Left kidney (tissue), 1 donor: ENCODE measurements at regions not wholly inside any gene's neighbourhood (a gene's known extent, or its start where the extent isn't known, plus 50 kb on each side); places are given as distances from the start of the nearest gene placed in this dataset.
A peak's percentile ranks its signal among the peaks of the same experiment; 100 is the strongest.
"Not testable (repeated sequence)": the region's sequence is repeated elsewhere in the genome, so short reads cannot be mapped to it uniquely, and the experiment has no call there.

Experiments
- DNase-seq: peaks from one replicate; pipeline ENCODE4 v3.0.0-alpha.2; 2013

- no peak for DNase-seq
These were observed 224.8 kb upstream of the WWC1 start for GRCh38 chr5:168066536-168067208.

DNA sequence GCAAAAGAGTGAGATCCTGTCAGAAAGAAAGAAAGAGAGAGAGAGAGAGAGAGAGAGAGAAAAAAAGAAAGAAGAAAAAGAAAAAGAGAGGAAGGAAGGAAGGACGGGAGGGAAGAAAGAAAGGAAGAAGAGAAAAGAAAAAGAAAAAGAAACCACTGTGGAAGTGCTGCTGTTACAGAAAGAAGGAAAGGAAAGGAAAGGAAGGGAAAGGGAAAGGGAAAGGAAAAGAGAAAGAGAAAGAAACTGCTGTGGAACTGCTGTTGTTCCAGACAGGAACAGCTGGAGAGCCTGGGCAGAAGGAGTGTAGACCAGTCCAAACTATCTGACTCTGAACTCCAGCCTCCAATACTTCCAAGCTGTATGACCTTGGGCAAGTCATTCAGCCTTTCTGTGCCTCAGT is 220.7 kb upstream of the WWC1 start:
- no peak for DNase-seq

GRCh38 chr5:168072665-168073064 is 218.8 kb upstream of the WWC1 start:
- DNase-seq = no peak

DNA sequence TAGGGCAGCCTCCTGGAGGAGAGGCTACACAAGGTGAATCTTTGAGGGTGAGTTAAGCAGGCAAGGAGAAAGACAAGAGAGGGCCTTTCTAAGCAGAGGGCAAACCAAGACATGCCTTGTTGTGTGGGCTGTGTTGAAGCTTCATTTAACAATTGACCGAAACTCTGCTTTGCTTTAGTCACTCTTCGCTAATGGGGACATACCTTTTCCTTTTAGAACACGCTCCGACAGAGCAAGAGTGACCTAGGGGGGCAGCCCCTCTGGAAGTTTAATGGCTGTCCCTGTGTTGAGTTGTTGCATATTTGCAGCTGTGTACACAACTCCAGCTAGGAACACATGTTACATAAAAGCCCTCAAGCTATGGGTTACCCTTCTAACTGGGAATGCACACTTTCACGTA is 218.1 kb upstream of the WWC1 start:
- DNase-seq = no peak

GRCh38 chr5:168073991-168074800 is 217.2 kb upstream of the WWC1 start:
- no peak for DNase-seq

DNA sequence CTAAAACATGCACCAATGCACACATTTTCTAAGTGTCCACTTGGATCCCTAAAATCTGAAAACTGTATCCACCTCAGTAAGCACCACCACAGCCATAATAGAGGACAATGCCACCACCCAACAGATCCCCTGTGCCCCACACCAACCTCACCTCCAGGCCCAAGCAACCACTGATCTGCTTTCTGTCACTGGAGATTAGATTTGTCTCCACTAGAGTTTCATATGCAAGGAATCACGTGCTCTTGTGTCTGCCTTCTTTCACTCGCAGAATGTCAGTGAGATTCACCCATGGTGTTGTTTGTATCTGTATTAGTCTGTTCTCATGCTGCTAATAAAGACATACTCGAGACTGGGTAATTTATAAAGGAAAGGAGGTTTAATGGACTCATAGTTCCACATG is 216.1 kb upstream of the WWC1 start:
- no peak for DNase-seq

DNA sequence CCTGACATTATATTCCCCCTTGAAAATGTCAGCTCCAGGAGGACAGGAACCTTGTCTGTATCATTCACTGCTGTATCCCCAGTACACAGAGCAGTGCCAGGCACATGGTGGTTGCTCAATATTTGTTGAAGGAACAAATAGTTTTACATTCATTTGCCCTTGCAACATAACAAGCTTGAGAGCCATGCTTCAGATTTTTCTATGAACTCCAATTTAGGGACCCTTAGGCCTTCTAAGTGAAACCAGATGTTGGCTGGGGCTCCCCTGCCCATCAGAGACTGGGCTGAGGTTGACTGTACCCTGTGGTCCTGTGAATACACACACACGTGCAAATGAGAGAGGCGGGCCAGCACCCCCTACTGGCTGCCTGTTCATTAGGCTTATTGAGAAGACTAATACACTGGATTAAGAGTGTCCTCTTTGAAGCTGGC is 214.9 kb upstream of the WWC1 start:
- DNase-seq = no peak

DNA sequence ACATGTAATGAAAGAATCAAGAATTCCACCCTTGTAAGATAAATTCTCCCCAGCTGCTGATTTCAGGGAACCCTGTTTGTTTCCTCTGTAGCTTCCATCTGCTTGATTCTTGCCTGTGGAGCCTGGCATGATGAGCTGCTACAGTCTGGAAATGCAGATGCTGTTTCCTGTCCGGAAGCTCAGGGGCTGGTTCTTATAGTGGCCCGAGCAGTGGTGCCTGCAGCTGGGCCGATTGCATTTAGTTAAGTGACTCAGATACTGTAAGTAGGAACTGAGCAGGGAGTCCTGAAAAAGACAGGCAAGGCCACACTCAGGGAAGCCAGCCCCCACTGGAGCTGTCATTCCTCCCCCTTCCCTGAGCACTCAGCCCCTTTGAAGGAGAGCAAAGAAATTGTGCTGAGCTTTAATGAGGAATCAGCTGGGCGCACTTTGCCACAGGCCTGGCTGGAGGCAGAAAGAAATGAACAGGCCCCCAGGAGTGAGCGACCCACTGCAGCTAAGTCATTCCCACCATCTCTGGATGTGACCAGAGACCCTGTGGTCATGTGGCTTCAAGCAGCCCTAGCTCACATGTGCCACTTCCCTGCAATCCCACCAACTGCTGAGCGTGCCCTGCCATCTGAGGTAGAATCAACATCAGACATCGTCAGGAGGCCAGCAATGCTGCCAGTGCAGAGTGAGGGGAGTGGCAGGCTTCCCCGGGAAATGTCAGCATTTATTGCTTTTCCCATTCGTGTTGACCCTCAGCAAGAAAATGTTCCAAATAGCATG is 206.0 kb upstream of the WWC1 start:
- no peak for DNase-seq

- DNase-seq = peak; percentile 32
These were observed 205.3 kb upstream of the WWC1 start for GRCh38 chr5:168086104-168086610.

GRCh38 chr5:168086746-168087145 is 204.7 kb upstream of the WWC1 start:
- no peak for DNase-seq

- no peak for DNase-seq
These were observed 202.9 kb upstream of the WWC1 start for GRCh38 chr5:168088410-168089173.

DNA sequence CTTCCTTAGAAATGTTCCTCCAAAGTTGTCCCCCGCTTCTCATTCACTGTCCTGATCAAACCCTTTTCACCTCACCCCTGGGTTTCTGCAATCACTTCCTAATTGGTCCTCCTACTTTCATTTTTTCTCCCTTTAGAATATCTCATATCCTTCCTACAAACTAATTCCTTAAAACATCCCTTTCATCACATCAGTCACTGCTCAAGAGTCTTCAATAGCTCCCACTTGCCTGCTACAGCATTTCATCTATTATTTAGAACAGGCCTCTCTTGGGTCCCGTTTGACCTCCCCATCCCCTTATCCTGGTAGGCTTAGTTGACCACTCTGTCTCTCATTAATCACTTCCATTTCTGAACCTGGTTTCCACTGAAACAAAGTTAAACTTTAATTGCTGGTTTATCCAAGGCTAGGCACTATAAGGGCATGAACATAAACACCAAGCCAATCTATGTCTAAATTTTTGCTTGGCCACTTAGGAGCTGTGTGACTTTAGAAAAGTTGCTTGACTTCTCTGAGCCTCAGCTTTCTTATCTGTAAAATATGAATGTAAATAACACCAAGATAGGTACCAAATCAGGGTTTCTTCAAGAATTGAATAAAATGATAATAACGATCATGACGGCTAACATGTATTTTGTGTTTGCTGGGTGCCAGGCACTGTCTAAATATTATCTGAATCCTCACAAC is 202.1 kb upstream of the WWC1 start:
- DNase-seq = no peak

DNA sequence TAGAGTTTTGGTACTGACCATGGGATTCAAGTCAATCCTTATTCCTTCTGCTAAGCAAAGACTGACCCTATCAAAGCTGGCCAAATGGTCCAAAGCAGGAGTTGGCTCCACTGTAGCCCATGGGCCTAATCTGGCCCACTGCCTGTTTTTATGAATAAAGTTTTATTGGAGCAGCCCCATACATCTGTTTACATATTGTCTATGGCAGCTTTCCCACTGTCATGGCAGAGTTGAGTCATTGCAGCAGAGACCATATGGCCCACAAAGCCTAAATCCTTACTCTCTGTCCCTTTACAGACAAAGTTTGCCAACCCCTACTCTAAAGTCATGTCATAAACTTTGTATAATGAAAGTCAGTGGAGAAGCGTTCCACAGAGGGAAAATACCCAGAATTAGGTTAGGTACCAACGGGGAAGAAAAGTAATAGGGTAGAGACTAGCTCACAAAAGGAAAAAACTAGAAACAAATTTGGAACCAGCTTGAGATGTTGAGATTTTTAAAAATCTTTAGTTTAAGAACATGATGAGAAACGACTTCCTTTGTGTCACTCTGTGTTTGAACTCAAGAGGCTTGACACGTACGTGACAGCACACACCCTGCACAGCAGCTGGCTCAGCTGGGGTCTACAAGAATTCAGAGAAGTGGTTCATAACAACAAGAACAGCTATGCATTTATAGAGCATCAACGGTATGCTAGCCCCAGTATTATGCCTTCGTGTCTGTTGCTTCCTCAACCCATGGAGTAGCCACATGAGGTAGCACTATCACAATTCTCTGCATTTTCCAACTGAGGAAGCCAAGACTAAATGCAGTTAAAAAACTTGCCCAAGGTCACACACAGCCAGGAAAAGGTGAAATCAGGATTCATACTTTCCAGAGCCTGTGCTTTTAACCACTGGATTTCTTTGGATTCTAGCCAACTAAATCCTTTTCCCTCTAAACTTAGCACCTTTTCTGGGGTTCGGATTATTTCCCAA is 198.9 kb upstream of the WWC1 start:
- DNase-seq = no peak

- DNase-seq = no peak
These were observed 198.1 kb upstream of the WWC1 start for GRCh38 chr5:168093200-168093910.

GRCh38 chr5:168096525-168096924 is 194.9 kb upstream of the WWC1 start:
- DNase-seq = no peak

- no peak for DNase-seq
These were observed 193.4 kb upstream of the WWC1 start for GRCh38 chr5:168097876-168098653.

DNA sequence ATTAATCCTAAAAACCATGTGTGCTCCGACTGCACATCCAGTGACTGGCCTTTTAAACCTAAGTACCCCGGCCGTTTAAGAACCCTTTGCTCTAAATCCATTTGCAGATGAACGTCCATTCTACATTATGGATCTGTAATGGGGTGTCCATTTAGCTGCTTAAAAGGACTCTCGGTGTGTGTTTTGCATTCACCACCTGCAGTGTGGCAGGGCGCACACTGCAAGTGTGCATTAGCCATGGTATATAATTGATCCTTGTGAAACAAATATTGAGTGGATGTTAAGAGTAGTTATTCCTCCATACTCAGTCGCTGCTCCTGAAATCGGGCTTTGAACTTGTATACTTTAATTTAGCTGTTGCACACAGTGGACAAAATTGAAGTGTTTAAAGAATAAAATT is 190.1 kb upstream of the WWC1 start:
- no peak for DNase-seq

DNA sequence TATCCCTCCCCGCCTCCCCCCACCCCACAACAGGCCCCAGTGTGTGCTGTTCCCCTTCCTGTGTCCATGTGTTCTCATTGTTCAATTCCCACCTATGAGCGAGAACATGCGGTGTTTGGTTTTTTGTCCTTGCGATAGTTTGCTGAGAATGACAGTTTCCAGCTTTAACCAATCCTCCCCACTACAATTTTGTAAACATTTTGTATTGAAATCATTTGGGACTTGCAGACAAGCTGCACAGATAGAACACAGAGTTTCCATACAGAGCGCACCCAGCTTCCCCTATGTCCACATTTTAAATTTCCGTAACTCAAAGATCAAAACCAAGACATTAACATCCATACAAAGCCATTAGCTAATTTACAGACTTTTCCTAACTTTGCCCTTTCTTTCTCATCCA is 188.4 kb upstream of the WWC1 start:
- DNase-seq = not testable (repeated sequence)

- DNase-seq = peak; percentile 32
These were observed 187.1 kb upstream of the WWC1 start for GRCh38 chr5:168104350-168104749.
